Upper lobe of left lung (tissue), 4 donors: ENCODE measurements at regions not wholly inside any gene's neighbourhood (a gene's known extent, or its start where the extent isn't known, plus 50 kb on each side); places are given as distances from the start of the nearest gene placed in this dataset.
"Not testable (repeated sequence)": the region's sequence is repeated elsewhere in the genome, so short reads cannot be mapped to it uniquely, and the experiment has no call there.

Experiments used
- CTCF ChIP-seq, 6 experiments: fragments of 450-650 bp in 4 of 6; fragments of 200-600 bp in 2 of 6; sonication (generic) in 2 of 6; IDR thresholded peaks; one replicate each; pipeline ENCODE4 v1.5.1; 2016 to 2019; ENCODE audit warnings: antibody characterized with exemption in 6 of 6
- EP300 ChIP-seq, 4 donors: sonication (generic); formaldehyde crosslinking; IDR thresholded peaks; one replicate each; pipeline ENCODE4 v1.5.1; 2017; ENCODE audit warnings: antibody characterized with exemption in 4 of 4, control low read depth in 2 of 4
- POLR2AphosphoS5 ChIP-seq, 2 donors: sonication (generic); formaldehyde crosslinking; IDR thresholded peaks; one replicate each; pipeline ENCODE4 v1.5.1; 2017; ENCODE audit warnings: antibody characterized with exemption in 2 of 2

- TF ChIP-seq POLR2AphosphoS5, EP300, CTCF (IDR thresholded peaks at IDR 0.05): not testable (repeated sequence)
Observed at GRCh38 chr7:94194426-94194825, 190.3 kb upstream of the BET1 start.
